GM23248 (cell line): ENCODE measurements at regions not wholly inside any gene's neighbourhood (a gene's known extent, or its start where the extent isn't known, plus 50 kb on each side); places are given as distances from the start of the nearest gene placed in this dataset.

ENCODE experiments used
- DNase-seq: peaks from one replicate; pipeline ENCODE4 v3.0.0-alpha.2; 2015
- H2AFZ ChIP-seq: fragments of 200-600 bp; sonication (generic); 2 replicates; pipeline ENCODE4 v1.6.1; 2016; ENCODE audit warnings: antibody characterized with exemption
- H3F3A ChIP-seq: fragments of 200-600 bp; sonication (generic); 2 replicates; pipeline ENCODE4 v1.6.1; 2016; ENCODE audit warnings: mild to moderate bottlenecking, antibody characterized with exemption, mixed run types; ENCODE audit not compliant: insufficient read depth
- H3K27ac ChIP-seq: fragments of 200-600 bp; sonication (generic); 2 replicates; pipeline ENCODE4 v1.5.1; 2016; ENCODE audit warnings: mild to moderate bottlenecking
- H3K27me3 ChIP-seq: fragments of 200-600 bp; sonication (generic); replicated peaks from 2 replicates; pipeline ENCODE4 v1.6.1; 2016; ENCODE audit warnings: mild to moderate bottlenecking; ENCODE audit not compliant: insufficient read depth
- H3K36me3 ChIP-seq: fragments of 200-600 bp; sonication (generic); 2 replicates; pipeline ENCODE4 v1.6.1; 2016; ENCODE audit warnings: low read depth, mild to moderate bottlenecking
- H3K4me1 ChIP-seq: fragments of 200-600 bp; sonication (generic); 2 replicates; pipeline ENCODE4 v1.6.1; 2016; ENCODE audit warnings: mild to moderate bottlenecking; ENCODE audit not compliant: insufficient read depth
- H3K4me2 ChIP-seq: fragments of 200-600 bp; sonication (generic); one replicate; pipeline ENCODE4 v1.6.1; 2016; ENCODE audit warnings: mild to moderate bottlenecking; ENCODE audit not compliant: unreplicated experiment
- H3K4me3 ChIP-seq: fragments of 200-600 bp; sonication (generic); 2 replicates; pipeline ENCODE4 v1.5.1; 2016; ENCODE audit warnings: mild to moderate bottlenecking
- H3K79me2 ChIP-seq: fragments of 200-600 bp; sonication (generic); 2 replicates; pipeline ENCODE4 v1.6.1; 2016; ENCODE audit warnings: mild to moderate bottlenecking; ENCODE audit not compliant: insufficient read depth
- H3K9ac ChIP-seq: fragments of 200-600 bp; sonication (generic); 2 replicates; pipeline ENCODE4 v1.6.1; 2016; ENCODE audit warnings: mild to moderate bottlenecking
- H3K9me2 ChIP-seq: fragments of 200-600 bp; sonication (generic); 2 replicates; pipeline ENCODE4 v1.6.1; 2016; ENCODE audit warnings: mixed run types, mild to moderate bottlenecking, moderate library complexity; ENCODE audit not compliant: insufficient read depth
- H3K9me3 ChIP-seq: fragments of 200-600 bp; sonication (generic); one replicate; pipeline ENCODE4 v1.6.1; 2017; ENCODE audit warnings: low read depth
- H4K20me1 ChIP-seq: fragments of 200-600 bp; sonication (generic); 2 replicates; pipeline ENCODE4 v1.6.0; 2016; ENCODE audit not compliant: insufficient read depth
- EZH2 ChIP-seq: fragments of 200-600 bp; sonication (generic); IDR thresholded peaks from 2 replicates; pipeline ENCODE4 v1.6.1; 2018; ENCODE audit warnings: antibody characterized with exemption, mild to moderate bottlenecking; ENCODE audit not compliant: insufficient read depth, poor library complexity, severe bottlenecking
- EZH2phosphoT487 ChIP-seq: fragments of 200-600 bp; sonication (generic); IDR thresholded peaks from 2 replicates; pipeline ENCODE4 v1.6.1; 2018; ENCODE audit warnings: antibody characterized with exemption, moderate library complexity, mild to moderate bottlenecking, low read depth; ENCODE audit not compliant: insufficient read depth
- WGBS, 2 experiments: methylation state at CpG; one replicate each; pipeline ENCODE4 v1.1.6; 2015 to 2017; ENCODE audit warnings: low lambda C conversion rate in 2 of 2, low coverage in 1 of 2; ENCODE audit errors: missing lambda C conversion rate in 2 of 2; 5-methylcytosine and 5-hydroxymethylcytosine counted together
- in situ Hi-C: fragments of 300-500 bp; cut with MboI; formaldehyde crosslinking; loops from 2 replicates; pipeline ENCODE4 v1.15.0; 2020

DNA sequence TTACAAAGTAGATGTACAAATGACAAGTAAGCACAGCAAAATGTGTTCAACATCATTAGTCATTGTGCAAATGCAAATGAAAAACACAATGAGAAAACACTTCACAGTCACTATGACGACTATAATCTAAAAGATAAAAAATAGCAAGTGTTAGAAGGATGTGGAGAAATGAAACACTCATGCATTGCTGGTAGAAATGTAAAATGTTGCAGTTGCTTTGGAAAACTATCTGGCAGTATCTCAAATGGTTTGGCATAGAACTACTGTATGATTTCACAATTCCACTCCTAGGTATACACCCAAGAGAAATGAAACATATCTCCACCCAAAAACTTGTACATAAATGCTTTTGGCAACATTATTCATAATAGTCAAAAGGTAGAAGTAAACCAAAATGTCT is 459.7 kb upstream of the TRAM1L1 start:
- 0 to 4% methylated on average over 1 of the region's 1 CpG for WGBS, 2 experiments
- no peak overlapping the region for H3K4me2 ChIP-seq
- no peaks in the 10 kb centered on the region for H3K27me3 ChIP-seq
- no peaks in the 10 kb centered on the region for H3K4me1 ChIP-seq
- H3K79me2 ChIP-seq, result no peaks in the 10 kb centered on the region
- DNase-seq, result no peak
- H3K9ac ChIP-seq, result no peak overlapping the region
- H3K4me3 ChIP-seq, result no peak overlapping the region
- no peaks in the 10 kb centered on the region for H3F3A ChIP-seq
- no peak overlapping the region for H2AFZ ChIP-seq
- H4K20me1 ChIP-seq, result no peaks in the 10 kb centered on the region
- H3K9me3 ChIP-seq, result no peaks in the 10 kb centered on the region
- H3K27ac ChIP-seq, result no peak overlapping the region
- no peaks in the 10 kb centered on the region; the same call in 1 of the 2 replicates for H3K9me2 ChIP-seq
- in situ Hi-C loops, result no loop called here
- no peaks in the 10 kb centered on the region for H3K36me3 ChIP-seq
- TF ChIP-seq EZH2, result no peak
- TF ChIP-seq EZH2phosphoT487, result no peak

DNA sequence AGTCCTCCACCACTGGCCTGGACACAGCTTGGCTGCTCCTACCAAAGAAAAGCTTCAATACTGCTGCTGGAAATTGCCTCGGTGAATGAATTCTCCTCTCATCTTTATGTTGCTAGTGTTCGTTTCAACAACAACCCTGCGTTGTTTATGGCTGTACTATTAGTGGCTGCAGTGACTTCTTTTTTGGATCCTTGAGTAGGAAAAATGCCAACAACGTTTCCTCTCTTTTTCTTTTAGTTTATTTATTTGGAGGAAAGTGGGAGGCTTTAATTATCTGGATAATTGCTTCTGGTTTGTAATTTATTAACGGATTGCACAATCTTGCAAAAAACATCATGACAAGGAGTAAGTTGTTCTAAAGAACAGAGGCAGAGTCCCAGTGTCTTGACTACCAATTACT is 464.1 kb upstream of the TRAM1L1 start:
- TF ChIP-seq EZH2phosphoT487 (no peak), EZH2 (no peak)
- in situ Hi-C loops, result no loop called here
- H3K9me3 ChIP-seq, result no peaks in the 10 kb centered on the region
- 9 to 10% methylated on average over 5 of the region's 5 CpGs for WGBS, 2 experiments
- H3K4me3 ChIP-seq, result no peak overlapping the region
- H3F3A ChIP-seq, result no peaks in the 10 kb centered on the region
- no peaks in the 10 kb centered on the region for H3K9me2 ChIP-seq
- no peak overlapping the region for H3K9ac ChIP-seq
- no peaks in the 10 kb centered on the region for H3K4me1 ChIP-seq
- no peak overlapping the region for H3K27ac ChIP-seq
- no peaks in the 10 kb centered on the region for H3K79me2 ChIP-seq
- no peaks in the 10 kb centered on the region for H4K20me1 ChIP-seq
- H3K27me3 ChIP-seq, result no peaks in the 10 kb centered on the region
- no peak for DNase-seq
- H3K4me2 ChIP-seq, result no peak overlapping the region
- H2AFZ ChIP-seq, result no peak overlapping the region
- no peaks in the 10 kb centered on the region for H3K36me3 ChIP-seq

DNA sequence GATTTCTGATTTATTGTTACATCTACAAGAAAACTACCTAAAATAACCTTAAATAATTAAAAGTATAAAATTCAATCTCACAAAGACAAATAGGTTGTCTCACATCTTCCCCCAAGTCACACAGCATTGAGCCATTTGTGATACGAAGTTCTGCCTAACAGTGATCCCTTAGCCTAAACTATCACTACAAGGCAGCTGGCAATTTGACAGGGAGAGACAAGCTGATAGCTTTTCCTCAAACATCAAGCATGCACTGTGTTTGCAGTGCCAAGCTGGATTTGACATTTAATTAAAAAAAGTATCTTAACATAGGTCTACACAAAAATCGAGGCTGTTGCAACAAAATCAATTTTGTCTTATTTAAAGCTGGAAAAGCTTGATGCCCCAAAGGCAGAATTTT is 464.7 kb upstream of the TRAM1L1 start:
- Histone ChIP-seq H3K9me2 (no peaks in the 10 kb centered on the region), H3K27me3 (no peaks in the 10 kb centered on the region), H3K9ac (no peak overlapping the region), H3K9me3 (no peaks in the 10 kb centered on the region), H3K4me1 (no peaks in the 10 kb centered on the region), H2AFZ (no peak overlapping the region), H3K79me2 (no peaks in the 10 kb centered on the region), H3K4me3 (no peak overlapping the region), H4K20me1 (no peaks in the 10 kb centered on the region), H3K36me3 (no peaks in the 10 kb centered on the region), H3F3A (no peaks in the 10 kb centered on the region), H3K4me2 (no peak overlapping the region), H3K27ac (no peak overlapping the region)
- in situ Hi-C loops, result no loop called here
- 5 to 7% methylated on average over 2 of the region's 2 CpGs for WGBS, 2 experiments
- no peak for DNase-seq
- TF ChIP-seq EZH2phosphoT487 (no peak), EZH2 (no peak)

DNA sequence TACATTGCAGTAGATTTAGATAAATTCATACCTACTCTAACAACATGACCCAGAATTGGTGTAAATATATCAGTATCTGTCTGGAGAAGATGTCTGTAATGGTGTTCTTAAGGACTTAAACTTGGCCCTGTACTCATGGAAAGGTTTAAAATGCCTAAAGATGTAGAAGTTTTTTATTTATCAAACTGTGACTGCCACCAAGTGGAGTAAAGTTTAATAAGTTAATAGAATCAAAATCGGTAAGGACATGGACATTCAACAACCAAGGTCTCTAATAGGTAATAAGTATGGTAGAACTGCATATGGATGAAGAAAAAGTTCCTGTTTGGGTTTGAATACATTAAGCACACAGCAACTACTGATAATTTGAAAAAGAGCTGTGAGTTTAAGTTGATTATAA is 474.0 kb upstream of the NDST3 start:
- H3K9me2 ChIP-seq, result no peaks in the 10 kb centered on the region
- WGBS, 2 experiments, result 0 to 3% methylated on average over 1 of the region's 1 CpG
- H3K36me3 ChIP-seq, result no peaks in the 10 kb centered on the region
- no peaks in the 10 kb centered on the region for H3K79me2 ChIP-seq
- no peaks in the 10 kb centered on the region for H3K4me1 ChIP-seq
- in situ Hi-C loops, result no loop called here
- H4K20me1 ChIP-seq, result no peaks in the 10 kb centered on the region
- H3K4me3 ChIP-seq, result no peak overlapping the region
- DNase-seq, result no peak
- no peaks in the 10 kb centered on the region for H3K9me3 ChIP-seq
- no peak overlapping the region for H3K4me2 ChIP-seq
- TF ChIP-seq EZH2 (no peak), EZH2phosphoT487 (no peak)
- H3K27me3 ChIP-seq, result no peaks in the 10 kb centered on the region
- no peak overlapping the region for H2AFZ ChIP-seq
- no peaks in the 10 kb centered on the region for H3F3A ChIP-seq
- H3K9ac ChIP-seq, result no peak overlapping the region
- H3K27ac ChIP-seq, result no peak overlapping the region

DNA sequence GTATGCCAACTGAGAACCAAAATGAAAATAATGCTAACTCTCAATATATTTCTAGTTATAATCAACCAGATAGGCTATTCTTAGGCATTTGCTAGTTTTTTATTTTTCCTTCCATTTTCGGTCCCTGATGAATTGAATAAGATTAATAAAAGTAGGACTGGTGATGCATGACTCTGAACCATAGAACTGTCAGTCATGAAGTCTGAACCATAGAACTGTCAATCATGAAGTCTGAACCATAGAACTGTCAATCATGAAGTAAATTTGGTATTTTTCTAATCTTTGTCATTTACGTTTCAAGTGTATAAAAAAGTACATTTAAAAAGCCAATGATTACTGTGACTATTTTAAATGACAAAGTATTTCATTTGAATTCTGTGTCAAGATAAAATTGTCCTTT is 460.2 kb upstream of the NDST3 start:
- Histone ChIP-seq H3K4me3 (no peak overlapping the region), H3K36me3 (no peaks in the 10 kb centered on the region), H3K9ac (no peak overlapping the region), H3K27me3 (no peaks in the 10 kb centered on the region), H4K20me1 (no peaks in the 10 kb centered on the region), H3F3A (no peaks in the 10 kb centered on the region), H2AFZ (no peak overlapping the region), H3K9me3 (no peaks in the 10 kb centered on the region), H3K9me2 (no peaks in the 10 kb centered on the region), H3K4me1 (no peaks in the 10 kb centered on the region), H3K4me2 (no peak overlapping the region), H3K27ac (no peak overlapping the region), H3K79me2 (no peaks in the 10 kb centered on the region)
- in situ Hi-C loops, result no loop called here
- 35 to 36% methylated on average over 2 of the region's 2 CpGs for WGBS, 2 experiments
- no peak for DNase-seq
- TF ChIP-seq EZH2 (no peak), EZH2phosphoT487 (no peak)
